Lung (tissue), 11 donors: ENCODE measurements at regions not wholly inside any gene's neighbourhood (a gene's known extent, or its start where the extent isn't known, plus 50 kb on each side); places are given as distances from the start of the nearest gene placed in this dataset.

Experiments used
- ATAC-seq: fragments of 200-7000 bp; cut with Tn5 transposase; one replicate; pipeline ENCODE4 v1.9.1; 2020; ENCODE audit warnings: moderate number of reproducible peaks; ENCODE audit not compliant: insufficient read depth, low FRiP score
- DNase-seq, 3 donors: peaks; one replicate each; pipeline ENCODE4 v3.0.0-alpha.2; 2013 to 2017
- H3K27ac ChIP-seq, 2 donors: one replicate each; pipeline ENCODE4 v1.5.1; 2013; ENCODE audit warnings: mild to moderate bottlenecking in 2 of 2, moderate library complexity in 2 of 2, control low read depth in 1 of 2, inconsistent platforms in 1 of 2, low read depth in 1 of 2, low read length in 1 of 2
- H3K27me3 ChIP-seq, 3 donors: one replicate each; pipeline ENCODE4 v1.5.1; 2013; ENCODE audit warnings: low read length in 2 of 3; ENCODE audit not compliant: control insufficient read depth in 3 of 3, insufficient read depth in 3 of 3
- H3K36me3 ChIP-seq, 4 donors: one replicate each; pipeline ENCODE4 v1.5.1; 2013; ENCODE audit warnings: low read length in 4 of 4, mild to moderate bottlenecking in 1 of 4, moderate library complexity in 1 of 4; ENCODE audit not compliant: control insufficient read depth in 4 of 4, insufficient read depth in 4 of 4
- H3K4me1 ChIP-seq, 5 donors: one replicate each; pipeline ENCODE4 v1.5.1; 2013; ENCODE audit warnings: low read length in 5 of 5, mild to moderate bottlenecking in 2 of 5, moderate library complexity in 1 of 5; ENCODE audit not compliant: control insufficient read depth in 5 of 5, insufficient read depth in 5 of 5
- H3K4me3 ChIP-seq: one replicate; pipeline ENCODE4 v1.5.1; 2013; ENCODE audit warnings: mild to moderate bottlenecking, control low read depth, moderate library complexity
- H3K9ac ChIP-seq, 2 donors: one replicate each; pipeline ENCODE4 v1.5.1; 2013; ENCODE audit warnings: low read length in 2 of 2, control low read depth in 1 of 2; ENCODE audit not compliant: insufficient read depth in 1 of 2
- H3K9me3 ChIP-seq, 4 donors: one replicate each; pipeline ENCODE4 v1.5.1; 2013; ENCODE audit warnings: low read length in 3 of 4, mild to moderate bottlenecking in 1 of 4, moderate library complexity in 1 of 4; ENCODE audit not compliant: control insufficient read depth in 4 of 4, insufficient read depth in 3 of 4
- CTCF ChIP-seq: IDR thresholded peaks from 2 replicates; pipeline ENCODE4 v1.5.1; 2012; ENCODE audit warnings: mild to moderate bottlenecking; ENCODE audit errors: control extremely low read depth, extremely low read depth
- WGBS, 2 donors: extraction: QIAGEN DNeasy Blood & Tissue Kit; methylation state at CpG; one replicate each; pipeline ENCODE4 v1.1.7; 2013; 5-methylcytosine and 5-hydroxymethylcytosine counted together
- donor health status: control.
- donor health status: control.
- donor health status: Bipolar disorder and iron deficiency.
- donor health status: healthy.
- donor health status: DM: yes; HTN: yes; CAD: no.

- Histone ChIP-seq H3K9me3 (no peaks in the 10 kb centered on the region), H3K4me1 (peaks cover 0 to 1% (median 0%) of the 10 kb centered on the region in 5 donors), H3K9ac (no peak overlapping the region), H3K36me3 (no peaks in the 10 kb centered on the region), H3K27ac (no peak overlapping the region), H3K4me3 (no peak overlapping the region), H3K27me3 (no peaks in the 10 kb centered on the region)
- DNase-seq = no peak
- 67 to 78% methylated on average over 3 of the region's 3 CpGs for WGBS, 2 donors
- ATAC-seq = no peak
- TF ChIP-seq CTCF = no peak
These were observed 87.5 kb upstream of the CCBE1 start for GRCh38 chr18:59784694-59785093.

DNA sequence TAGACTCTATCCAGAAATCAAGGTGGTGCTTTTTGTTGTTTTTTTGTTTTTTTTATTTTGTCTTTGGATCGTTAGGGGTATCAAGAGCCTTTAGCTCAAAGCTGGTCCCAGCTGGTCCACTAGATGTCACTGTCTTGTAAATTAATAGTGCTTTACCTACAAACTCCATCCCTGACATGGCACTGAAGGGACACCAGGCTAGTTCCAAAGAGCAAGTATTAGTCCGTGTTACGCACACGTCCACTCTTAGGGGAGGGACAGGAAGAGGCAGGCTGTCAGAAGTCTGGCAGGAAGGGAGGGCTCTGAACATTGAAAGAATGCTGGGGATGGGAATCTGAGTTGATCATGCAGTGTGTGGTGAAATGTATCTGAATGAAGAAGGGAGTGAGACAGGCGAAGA lies 85.9 kb upstream of the CCBE1 start:
- TF ChIP-seq CTCF = no peak
- H3K9ac ChIP-seq = no peak overlapping the region
- H3K4me1 ChIP-seq = peaks cover 0 to 4% (median 0%) of the 10 kb centered on the region in 5 donors
- no peaks in the 10 kb centered on the region for H3K9me3 ChIP-seq
- ATAC-seq (no peak), DNase-seq (peak in 2 of 3 donors; percentile 54 to 61)
- no peak overlapping the region for H3K27ac ChIP-seq
- no peaks in the 10 kb centered on the region for H3K36me3 ChIP-seq
- H3K27me3 ChIP-seq = no peaks in the 10 kb centered on the region
- no peak overlapping the region for H3K4me3 ChIP-seq
- 27 to 30% methylated on average over 5 of the region's 5 CpGs for WGBS, 2 donors

DNA sequence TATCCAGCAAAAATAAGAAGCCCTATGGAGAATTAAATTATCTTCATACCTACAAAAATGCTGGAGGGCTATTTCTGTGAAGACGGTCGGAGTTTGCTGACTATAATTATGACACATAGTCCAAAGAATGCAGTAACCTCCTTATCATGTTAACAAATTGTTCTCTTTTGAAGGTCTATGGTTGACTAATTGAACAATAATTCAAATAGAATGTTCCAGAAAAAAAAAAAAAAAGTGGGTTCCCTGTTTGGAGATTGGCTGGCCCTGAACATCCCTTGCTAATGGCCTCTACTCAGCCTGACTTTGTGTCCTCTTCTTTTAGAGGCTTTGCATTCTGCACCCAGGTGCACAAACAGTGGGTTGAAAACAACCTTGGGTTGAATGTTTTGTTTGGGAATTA lies 82.8 kb upstream of the CCBE1 start:
- no peak for TF ChIP-seq CTCF
- no peak overlapping the region for H3K4me3 ChIP-seq
- no peaks in the 10 kb centered on the region for H3K9me3 ChIP-seq
- H3K36me3 ChIP-seq = no peaks in the 10 kb centered on the region
- DNase-seq (no peak), ATAC-seq (no peak)
- H3K9ac ChIP-seq = no peak overlapping the region
- WGBS, 2 donors = 71 to 82% methylated on average over 2 of the region's 2 CpGs
- H3K27ac ChIP-seq = no peak overlapping the region
- no peaks in the 10 kb centered on the region for H3K27me3 ChIP-seq
- H3K4me1 ChIP-seq = peaks cover 0 to 4% (median 0%) of the 10 kb centered on the region in 5 donors

DNA sequence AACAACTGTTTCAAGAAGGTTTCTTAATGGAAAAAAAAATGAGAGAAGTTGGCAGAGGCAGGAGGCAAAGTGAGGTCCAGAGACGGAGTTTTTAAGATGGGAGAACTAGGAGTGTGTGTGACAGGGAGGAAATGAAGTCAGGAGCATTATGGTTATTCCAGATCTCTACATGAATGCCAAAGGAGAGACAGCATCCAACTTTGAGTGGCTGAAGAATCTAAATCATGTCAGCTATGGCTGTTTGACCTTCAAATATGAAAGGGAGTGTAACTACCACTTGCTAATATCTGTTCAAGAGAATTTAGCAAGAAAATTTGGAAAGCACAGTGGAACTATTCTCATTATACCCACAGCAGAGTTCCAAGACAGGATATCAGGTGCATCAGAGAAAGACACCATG lies 81.2 kb upstream of the CCBE1 start:
- DNase-seq = no peak
- Histone ChIP-seq H3K27ac (no peak overlapping the region), H3K9ac (no peak overlapping the region), H3K4me1 (peaks cover 0 to 4% (median 0%) of the 10 kb centered on the region in 5 donors), H3K36me3 (no peaks in the 10 kb centered on the region), H3K27me3 (no peaks in the 10 kb centered on the region), H3K9me3 (no peaks in the 10 kb centered on the region), H3K4me3 (no peak overlapping the region)
- 71 to 88% methylated on average over 1 of the region's 1 CpG for WGBS, 2 donors
- no peak for TF ChIP-seq CTCF
- ATAC-seq = no peak
